GM12878 (cell line): ENCODE measurements at regions not wholly inside any gene's neighbourhood (a gene's known extent, or its start where the extent isn't known, plus 50 kb on each side); places are given as distances from the start of the nearest gene placed in this dataset.

Source experiments
- CBX5 ChIP-seq: sonication (generic); IDR thresholded peaks from 2 replicates; pipeline ENCODE4 v1.6.1; 2016; ENCODE audit warnings: low read depth, moderate library complexity, mild to moderate bottlenecking, inconsistent platforms
- EP300 ChIP-seq, 2 experiments: fragments of 150-350 bp in 1 of 2; IDR thresholded peaks; 2 replicates each; pipeline ENCODE4 v1.6.1; 2011 to 2012; ENCODE audit warnings: low read depth in 2 of 2, low read length in 2 of 2, borderline replicate concordance in 1 of 2, improper control_type of control experiment in 1 of 2, inconsistent platforms in 1 of 2; ENCODE audit not compliant: control insufficient read depth in 1 of 2
- EZH2 ChIP-seq: IDR thresholded peaks from 2 replicates; pipeline ENCODE4 v1.6.1; 2012; ENCODE audit warnings: low read depth, mild to moderate bottlenecking, control low read depth, inconsistent platforms, low read length, borderline replicate concordance; ENCODE audit not compliant: control insufficient read depth
- KLF5 ChIP-seq: fragments of 450-650 bp; IDR thresholded peaks from 2 replicates; pipeline ENCODE4 v1.6.1; 2014; ENCODE audit warnings: mild to moderate bottlenecking; ENCODE audit not compliant: partially characterized antibody
- POLR2A ChIP-seq: IDR thresholded peaks from 2 replicates; pipeline ENCODE4 v1.6.1; 2011; ENCODE audit warnings: low read depth, mild to moderate bottlenecking, low read length
- POLR2AphosphoS5 ChIP-seq: IDR thresholded peaks from 2 replicates; pipeline ENCODE4 v1.6.1; 2011; ENCODE audit warnings: mild to moderate bottlenecking, low read length, inconsistent platforms
- SREBF1 ChIP-seq: IDR thresholded peaks from 2 replicates; pipeline ENCODE4 v1.6.1; 2012; ENCODE audit warnings: mild to moderate bottlenecking, low read length
- TF ChIP-seq, protein P1 (sequence below), 3 experiments: IDR thresholded peaks in 2 of 3; conservative IDR thresholded peaks in 1 of 3; 2 replicates each; pipeline ENCODE4 v1.5.1; 2011; ENCODE audit warnings: low read depth in 3 of 3, low read length in 3 of 3, mild to moderate bottlenecking in 3 of 3, control low read depth in 2 of 3, moderate library complexity in 2 of 3, inconsistent platforms in 1 of 3, mixed read lengths in 1 of 3; ENCODE audit not compliant: control insufficient read depth in 2 of 3, insufficient read depth in 1 of 3; ENCODE audit errors: extremely low read depth in 1 of 3
- TF ChIP-seq, protein P2 (sequence below): IDR thresholded peaks from 2 replicates; pipeline ENCODE4 v1.6.1; 2012; ENCODE audit warnings: low read depth, low read length, improper control_type of control experiment
- TF ChIP-seq, protein P3 (sequence below): fragments of 450-650 bp; IDR thresholded peaks from 2 replicates; pipeline ENCODE4 v1.6.1; 2014; ENCODE audit warnings: mild to moderate bottlenecking
- TF ChIP-seq, protein P4 (sequence below): fragments of 450-650 bp; IDR thresholded peaks from 2 replicates; pipeline ENCODE4 v1.6.1; 2017; ENCODE audit warnings: antibody characterized with exemption, mild to moderate bottlenecking, moderate library complexity
- TF ChIP-seq, protein P5 (sequence below): fragments of 450-650 bp; IDR thresholded peaks from 2 replicates; pipeline ENCODE4 v1.6.1; 2017; ENCODE audit warnings: mild to moderate bottlenecking
- TF ChIP-seq, protein P6 (sequence below): fragments of 450-650 bp; IDR thresholded peaks from 2 replicates; pipeline ENCODE4 v1.6.1; 2016; ENCODE audit warnings: mild to moderate bottlenecking, moderate library complexity, borderline replicate concordance
- TF ChIP-seq, protein P7 (sequence below): fragments of 450-650 bp; IDR thresholded peaks from 2 replicates; pipeline ENCODE4 v1.6.1; 2018; ENCODE audit warnings: mild to moderate bottlenecking, low read depth, moderate library complexity; ENCODE audit not compliant: partially characterized antibody

DNA sequence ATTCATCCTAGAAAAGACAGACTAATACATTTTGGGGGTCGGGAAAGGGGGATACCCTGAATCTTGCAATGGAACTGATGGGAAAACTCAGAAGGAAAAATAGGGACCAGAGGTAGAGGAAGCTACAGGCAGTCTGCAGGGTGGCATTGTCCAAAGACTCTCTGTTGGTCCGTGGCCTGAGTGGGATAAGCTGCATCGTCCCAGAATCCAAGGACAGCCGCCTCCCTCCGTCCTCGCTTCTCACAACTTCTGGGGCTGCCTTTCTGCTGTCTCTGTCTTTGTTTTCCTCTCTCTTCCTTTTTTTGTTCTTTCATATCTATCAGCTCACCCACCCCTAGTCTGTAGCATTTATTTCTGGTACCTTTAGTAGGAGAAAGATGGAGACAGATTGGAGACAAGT is 1052.6 kb upstream of the RBFOX1 start:
- TF ChIP-seq, protein P1, sequence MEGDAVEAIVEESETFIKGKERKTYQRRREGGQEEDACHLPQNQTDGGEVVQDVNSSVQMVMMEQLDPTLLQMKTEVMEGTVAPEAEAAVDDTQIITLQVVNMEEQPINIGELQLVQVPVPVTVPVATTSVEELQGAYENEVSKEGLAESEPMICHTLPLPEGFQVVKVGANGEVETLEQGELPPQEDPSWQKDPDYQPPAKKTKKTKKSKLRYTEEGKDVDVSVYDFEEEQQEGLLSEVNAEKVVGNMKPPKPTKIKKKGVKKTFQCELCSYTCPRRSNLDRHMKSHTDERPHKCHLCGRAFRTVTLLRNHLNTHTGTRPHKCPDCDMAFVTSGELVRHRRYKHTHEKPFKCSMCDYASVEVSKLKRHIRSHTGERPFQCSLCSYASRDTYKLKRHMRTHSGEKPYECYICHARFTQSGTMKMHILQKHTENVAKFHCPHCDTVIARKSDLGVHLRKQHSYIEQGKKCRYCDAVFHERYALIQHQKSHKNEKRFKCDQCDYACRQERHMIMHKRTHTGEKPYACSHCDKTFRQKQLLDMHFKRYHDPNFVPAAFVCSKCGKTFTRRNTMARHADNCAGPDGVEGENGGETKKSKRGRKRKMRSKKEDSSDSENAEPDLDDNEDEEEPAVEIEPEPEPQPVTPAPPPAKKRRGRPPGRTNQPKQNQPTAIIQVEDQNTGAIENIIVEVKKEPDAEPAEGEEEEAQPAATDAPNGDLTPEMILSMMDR (IDR thresholded peaks at IDR 0.05 in 2 of 3, conservative IDR thresholded peaks at IDR 0.05 in 1 of 3; ENCODE audit: control insufficient read depth in 2 of 3, extremely low read depth in 1 of 3, insufficient read depth in 1 of 3, low read depth in 3 of 3, low read length in 3 of 3), result no peak
- TF ChIP-seq, protein P2, sequence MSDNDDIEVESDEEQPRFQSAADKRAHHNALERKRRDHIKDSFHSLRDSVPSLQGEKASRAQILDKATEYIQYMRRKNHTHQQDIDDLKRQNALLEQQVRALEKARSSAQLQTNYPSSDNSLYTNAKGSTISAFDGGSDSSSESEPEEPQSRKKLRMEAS, result no peak
- TF ChIP-seq CBX5 (no peak), EP300 (IDR thresholded peaks at IDR 0.05; ENCODE audit: borderline replicate concordance in 1 of 2, control insufficient read depth in 1 of 2, low read depth in 2 of 2, low read length in 2 of 2) (no peak), POLR2AphosphoS5 (no peak), POLR2A (no peak), SREBF1 (no peak), KLF5 (no peak), EZH2 (no peak)
- TF ChIP-seq, protein P3, sequence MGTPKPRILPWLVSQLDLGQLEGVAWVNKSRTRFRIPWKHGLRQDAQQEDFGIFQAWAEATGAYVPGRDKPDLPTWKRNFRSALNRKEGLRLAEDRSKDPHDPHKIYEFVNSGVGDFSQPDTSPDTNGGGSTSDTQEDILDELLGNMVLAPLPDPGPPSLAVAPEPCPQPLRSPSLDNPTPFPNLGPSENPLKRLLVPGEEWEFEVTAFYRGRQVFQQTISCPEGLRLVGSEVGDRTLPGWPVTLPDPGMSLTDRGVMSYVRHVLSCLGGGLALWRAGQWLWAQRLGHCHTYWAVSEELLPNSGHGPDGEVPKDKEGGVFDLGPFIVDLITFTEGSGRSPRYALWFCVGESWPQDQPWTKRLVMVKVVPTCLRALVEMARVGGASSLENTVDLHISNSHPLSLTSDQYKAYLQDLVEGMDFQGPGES, result no peak
- TF ChIP-seq, protein P4, sequence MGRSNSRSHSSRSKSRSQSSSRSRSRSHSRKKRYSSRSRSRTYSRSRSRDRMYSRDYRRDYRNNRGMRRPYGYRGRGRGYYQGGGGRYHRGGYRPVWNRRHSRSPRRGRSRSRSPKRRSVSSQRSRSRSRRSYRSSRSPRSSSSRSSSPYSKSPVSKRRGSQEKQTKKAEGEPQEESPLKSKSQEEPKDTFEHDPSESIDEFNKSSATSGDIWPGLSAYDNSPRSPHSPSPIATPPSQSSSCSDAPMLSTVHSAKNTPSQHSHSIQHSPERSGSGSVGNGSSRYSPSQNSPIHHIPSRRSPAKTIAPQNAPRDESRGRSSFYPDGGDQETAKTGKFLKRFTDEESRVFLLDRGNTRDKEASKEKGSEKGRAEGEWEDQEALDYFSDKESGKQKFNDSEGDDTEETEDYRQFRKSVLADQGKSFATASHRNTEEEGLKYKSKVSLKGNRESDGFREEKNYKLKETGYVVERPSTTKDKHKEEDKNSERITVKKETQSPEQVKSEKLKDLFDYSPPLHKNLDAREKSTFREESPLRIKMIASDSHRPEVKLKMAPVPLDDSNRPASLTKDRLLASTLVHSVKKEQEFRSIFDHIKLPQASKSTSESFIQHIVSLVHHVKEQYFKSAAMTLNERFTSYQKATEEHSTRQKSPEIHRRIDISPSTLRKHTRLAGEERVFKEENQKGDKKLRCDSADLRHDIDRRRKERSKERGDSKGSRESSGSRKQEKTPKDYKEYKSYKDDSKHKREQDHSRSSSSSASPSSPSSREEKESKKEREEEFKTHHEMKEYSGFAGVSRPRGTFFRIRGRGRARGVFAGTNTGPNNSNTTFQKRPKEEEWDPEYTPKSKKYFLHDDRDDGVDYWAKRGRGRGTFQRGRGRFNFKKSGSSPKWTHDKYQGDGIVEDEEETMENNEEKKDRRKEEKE, result no peak
- TF ChIP-seq, protein P5, sequence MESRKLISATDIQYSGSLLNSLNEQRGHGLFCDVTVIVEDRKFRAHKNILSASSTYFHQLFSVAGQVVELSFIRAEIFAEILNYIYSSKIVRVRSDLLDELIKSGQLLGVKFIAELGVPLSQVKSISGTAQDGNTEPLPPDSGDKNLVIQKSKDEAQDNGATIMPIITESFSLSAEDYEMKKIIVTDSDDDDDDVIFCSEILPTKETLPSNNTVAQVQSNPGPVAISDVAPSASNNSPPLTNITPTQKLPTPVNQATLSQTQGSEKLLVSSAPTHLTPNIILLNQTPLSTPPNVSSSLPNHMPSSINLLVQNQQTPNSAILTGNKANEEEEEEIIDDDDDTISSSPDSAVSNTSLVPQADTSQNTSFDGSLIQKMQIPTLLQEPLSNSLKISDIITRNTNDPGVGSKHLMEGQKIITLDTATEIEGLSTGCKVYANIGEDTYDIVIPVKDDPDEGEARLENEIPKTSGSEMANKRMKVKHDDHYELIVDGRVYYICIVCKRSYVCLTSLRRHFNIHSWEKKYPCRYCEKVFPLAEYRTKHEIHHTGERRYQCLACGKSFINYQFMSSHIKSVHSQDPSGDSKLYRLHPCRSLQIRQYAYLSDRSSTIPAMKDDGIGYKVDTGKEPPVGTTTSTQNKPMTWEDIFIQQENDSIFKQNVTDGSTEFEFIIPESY, result no peak
- TF ChIP-seq, protein P6, sequence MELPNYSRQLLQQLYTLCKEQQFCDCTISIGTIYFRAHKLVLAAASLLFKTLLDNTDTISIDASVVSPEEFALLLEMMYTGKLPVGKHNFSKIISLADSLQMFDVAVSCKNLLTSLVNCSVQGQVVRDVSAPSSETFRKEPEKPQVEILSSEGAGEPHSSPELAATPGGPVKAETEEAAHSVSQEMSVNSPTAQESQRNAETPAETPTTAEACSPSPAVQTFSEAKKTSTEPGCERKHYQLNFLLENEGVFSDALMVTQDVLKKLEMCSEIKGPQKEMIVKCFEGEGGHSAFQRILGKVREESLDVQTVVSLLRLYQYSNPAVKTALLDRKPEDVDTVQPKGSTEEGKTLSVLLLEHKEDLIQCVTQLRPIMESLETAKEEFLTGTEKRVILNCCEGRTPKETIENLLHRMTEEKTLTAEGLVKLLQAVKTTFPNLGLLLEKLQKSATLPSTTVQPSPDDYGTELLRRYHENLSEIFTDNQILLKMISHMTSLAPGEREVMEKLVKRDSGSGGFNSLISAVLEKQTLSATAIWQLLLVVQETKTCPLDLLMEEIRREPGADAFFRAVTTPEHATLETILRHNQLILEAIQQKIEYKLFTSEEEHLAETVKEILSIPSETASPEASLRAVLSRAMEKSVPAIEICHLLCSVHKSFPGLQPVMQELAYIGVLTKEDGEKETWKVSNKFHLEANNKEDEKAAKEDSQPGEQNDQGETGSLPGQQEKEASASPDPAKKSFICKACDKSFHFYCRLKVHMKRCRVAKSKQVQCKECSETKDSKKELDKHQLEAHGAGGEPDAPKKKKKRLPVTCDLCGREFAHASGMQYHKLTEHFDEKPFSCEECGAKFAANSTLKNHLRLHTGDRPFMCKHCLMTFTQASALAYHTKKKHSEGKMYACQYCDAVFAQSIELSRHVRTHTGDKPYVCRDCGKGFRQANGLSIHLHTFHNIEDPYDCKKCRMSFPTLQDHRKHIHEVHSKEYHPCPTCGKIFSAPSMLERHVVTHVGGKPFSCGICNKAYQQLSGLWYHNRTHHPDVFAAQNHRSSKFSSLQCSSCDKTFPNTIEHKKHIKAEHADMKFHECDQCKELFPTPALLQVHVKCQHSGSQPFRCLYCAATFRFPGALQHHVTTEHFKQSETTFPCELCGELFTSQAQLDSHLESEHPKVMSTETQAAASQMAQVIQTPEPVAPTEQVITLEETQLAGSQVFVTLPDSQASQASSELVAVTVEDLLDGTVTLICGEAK, result no peak
- TF ChIP-seq, protein P7, sequence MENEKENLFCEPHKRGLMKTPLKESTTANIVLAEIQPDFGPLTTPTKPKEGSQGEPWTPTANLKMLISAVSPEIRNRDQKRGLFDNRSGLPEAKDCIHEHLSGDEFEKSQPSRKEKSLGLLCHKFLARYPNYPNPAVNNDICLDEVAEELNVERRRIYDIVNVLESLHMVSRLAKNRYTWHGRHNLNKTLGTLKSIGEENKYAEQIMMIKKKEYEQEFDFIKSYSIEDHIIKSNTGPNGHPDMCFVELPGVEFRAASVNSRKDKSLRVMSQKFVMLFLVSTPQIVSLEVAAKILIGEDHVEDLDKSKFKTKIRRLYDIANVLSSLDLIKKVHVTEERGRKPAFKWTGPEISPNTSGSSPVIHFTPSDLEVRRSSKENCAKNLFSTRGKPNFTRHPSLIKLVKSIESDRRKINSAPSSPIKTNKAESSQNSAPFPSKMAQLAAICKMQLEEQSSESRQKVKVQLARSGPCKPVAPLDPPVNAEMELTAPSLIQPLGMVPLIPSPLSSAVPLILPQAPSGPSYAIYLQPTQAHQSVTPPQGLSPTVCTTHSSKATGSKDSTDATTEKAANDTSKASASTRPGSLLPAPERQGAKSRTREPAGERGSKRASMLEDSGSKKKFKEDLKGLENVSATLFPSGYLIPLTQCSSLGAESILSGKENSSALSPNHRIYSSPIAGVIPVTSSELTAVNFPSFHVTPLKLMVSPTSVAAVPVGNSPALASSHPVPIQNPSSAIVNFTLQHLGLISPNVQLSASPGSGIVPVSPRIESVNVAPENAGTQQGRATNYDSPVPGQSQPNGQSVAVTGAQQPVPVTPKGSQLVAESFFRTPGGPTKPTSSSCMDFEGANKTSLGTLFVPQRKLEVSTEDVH, result no peak
